Glutamatergic neuron (in vitro differentiated cells): ENCODE measurements at regions not wholly inside any gene's neighbourhood (a gene's known extent, or its start where the extent isn't known, plus 50 kb on each side); places are given as distances from the start of the nearest gene placed in this dataset.

Source experiments
- DNase-seq: peaks from one replicate; pipeline ENCODE4 v3.0.0; 2022
- H3K27ac Mint-ChIP-seq: one replicate; pipeline ENCODE4 v1.8.0; 2020; ENCODE audit warnings: mild to moderate bottlenecking, mixed read lengths, inconsistent platforms; ENCODE audit not compliant: unreplicated experiment
- H3K27me3 Mint-ChIP-seq: one replicate; pipeline ENCODE4 v1.8.0; 2020; ENCODE audit warnings: mild to moderate bottlenecking, moderate library complexity, mixed read lengths, inconsistent platforms; ENCODE audit not compliant: unreplicated experiment
- H3K36me3 Mint-ChIP-seq: one replicate; pipeline ENCODE4 v1.8.0; 2020; ENCODE audit warnings: mild to moderate bottlenecking, mixed read lengths, inconsistent platforms; ENCODE audit not compliant: unreplicated experiment
- H3K4me1 Mint-ChIP-seq: one replicate; pipeline ENCODE4 v1.8.0; 2020; ENCODE audit warnings: mild to moderate bottlenecking, low read depth, mixed read lengths, inconsistent platforms; ENCODE audit not compliant: unreplicated experiment
- H3K4me3 Mint-ChIP-seq: one replicate; pipeline ENCODE4 v1.8.0; 2020; ENCODE audit warnings: mild to moderate bottlenecking, mixed read lengths, inconsistent platforms; ENCODE audit not compliant: unreplicated experiment
- H3K9me3 Mint-ChIP-seq: one replicate; pipeline ENCODE4 v1.8.0; 2020; ENCODE audit warnings: mild to moderate bottlenecking, moderate library complexity, mixed read lengths, inconsistent platforms; ENCODE audit not compliant: unreplicated experiment
- CTCF ChIP-seq: fragments of 200-600 bp; sonication (generic); IDR thresholded peaks from one replicate; pipeline ENCODE4 v1.5.0; 2021; ENCODE audit not compliant: partially characterized antibody, unreplicated experiment

GRCh38 chr18:1481577-1481976, 576.9 kb downstream of the ADCYAP1 start:
- Mint-ChIP-seq H3K4me1 (no peaks in the 10 kb centered on the region), H3K36me3 (no peaks in the 10 kb centered on the region), H3K4me3 (no peak overlapping the region), H3K27me3 (no peaks in the 10 kb centered on the region), H3K27ac (no peak overlapping the region), H3K9me3 (no peaks in the 10 kb centered on the region)
- TF ChIP-seq CTCF = no peak
- no peak for DNase-seq

- no peak for TF ChIP-seq CTCF
- no peaks in the 10 kb centered on the region for H3K27me3 Mint-ChIP-seq
- no peak overlapping the region for H3K27ac Mint-ChIP-seq
- no peaks in the 10 kb centered on the region for H3K4me1 Mint-ChIP-seq
- no peak overlapping the region for H3K4me3 Mint-ChIP-seq
- no peaks in the 10 kb centered on the region for H3K9me3 Mint-ChIP-seq
- no peak for DNase-seq
- H3K36me3 Mint-ChIP-seq = no peaks in the 10 kb centered on the region
These were observed 578.7 kb downstream of the ADCYAP1 start for GRCh38 chr18:1483385-1483784.

- TF ChIP-seq CTCF = no peak
These were observed 582.8 kb downstream of the ADCYAP1 start for GRCh38 chr18:1487457-1487856.

GRCh38 chr18:1488394-1488793, 583.7 kb downstream of the ADCYAP1 start:
- H3K4me3 Mint-ChIP-seq = no peak overlapping the region
- H3K9me3 Mint-ChIP-seq = no peaks in the 10 kb centered on the region
- H3K36me3 Mint-ChIP-seq = no peaks in the 10 kb centered on the region
- TF ChIP-seq CTCF = no peak
- no peaks in the 10 kb centered on the region for H3K4me1 Mint-ChIP-seq
- DNase-seq = no peak
- H3K27ac Mint-ChIP-seq = no peak overlapping the region
- H3K27me3 Mint-ChIP-seq = no peaks in the 10 kb centered on the region

More at GRCh38 chr18:1487457-1487856, 582.8 kb downstream of the ADCYAP1 start:
- Mint-ChIP-seq H3K27ac (no peak overlapping the region), H3K4me3 (no peak overlapping the region), H3K4me1 (no peaks in the 10 kb centered on the region), H3K9me3 (no peaks in the 10 kb centered on the region), H3K27me3 (no peaks in the 10 kb centered on the region), H3K36me3 (no peaks in the 10 kb centered on the region)
- no peak for DNase-seq

- H3K36me3 Mint-ChIP-seq = no peaks in the 10 kb centered on the region
- no peak overlapping the region for H3K27ac Mint-ChIP-seq
- no peak for DNase-seq
- H3K4me3 Mint-ChIP-seq = no peak overlapping the region
- no peak for TF ChIP-seq CTCF
- H3K4me1 Mint-ChIP-seq = no peaks in the 10 kb centered on the region
- H3K9me3 Mint-ChIP-seq = no peaks in the 10 kb centered on the region
- H3K27me3 Mint-ChIP-seq = no peaks in the 10 kb centered on the region
These were observed 584.3 kb downstream of the ADCYAP1 start for GRCh38 chr18:1488957-1489356.
